Ectodermal cell (in vitro differentiated cells): ENCODE measurements at regions not wholly inside any gene's neighbourhood (a gene's known extent, or its start where the extent isn't known, plus 50 kb on each side); places are given as distances from the start of the nearest gene placed in this dataset.

Source experiments
- H3K27ac ChIP-seq: 2 replicates; pipeline ENCODE4 v1.7.0; 2013; ENCODE audit warnings: mild to moderate bottlenecking, low read depth, low read length; ENCODE audit not compliant: insufficient read depth, poor library complexity, severe bottlenecking
- H3K27me3 ChIP-seq: 2 replicates; pipeline ENCODE4 v1.7.0; 2013; ENCODE audit warnings: mild to moderate bottlenecking, low read length; ENCODE audit not compliant: insufficient read depth, control insufficient read depth, poor library complexity, severe bottlenecking
- H3K36me3 ChIP-seq: one replicate; pipeline ENCODE4 v1.7.0; 2013; ENCODE audit warnings: low read length; ENCODE audit not compliant: control insufficient read depth, insufficient read depth
- H3K4me1 ChIP-seq: one replicate; pipeline ENCODE4 v1.7.0; 2013; ENCODE audit warnings: low read length; ENCODE audit not compliant: control insufficient read depth, insufficient read depth
- H3K4me3 ChIP-seq: 2 replicates; pipeline ENCODE4 v1.7.0; 2013; ENCODE audit warnings: low read depth, low read length, control low read depth; ENCODE audit not compliant: insufficient read depth
- H3K9me3 ChIP-seq: 2 replicates; pipeline ENCODE4 v1.7.0; 2013; ENCODE audit warnings: mild to moderate bottlenecking, low read length, moderate library complexity; ENCODE audit not compliant: control insufficient read depth
- WGBS, 2 experiments: methylation state at CpG; one replicate each; pipeline ENCODE4 v1.1.7; 2013; ENCODE audit warnings: missing lambda C conversion rate in 2 of 2; 5-methylcytosine and 5-hydroxymethylcytosine counted together

- H3K36me3 ChIP-seq, result no peaks in the 10 kb centered on the region
- 3 to 13% methylated on average over 14 to 18 of the region's 18 CpGs for whole genome bisulfite sequencing, 2 experiments
- no peaks in the 10 kb centered on the region for H3K9me3 ChIP-seq
- H3K27ac ChIP-seq, result no peak overlapping the region
- peak overlapping the region; percentile 40 for H3K4me3 ChIP-seq
- peaks cover 63% of the 10 kb centered on the region for H3K27me3 ChIP-seq
- no peaks in the 10 kb centered on the region for H3K4me1 ChIP-seq
Observed at GRCh38 chr1:47508702-47509431, 71.0 kb downstream of the FOXD2 start.

DNA sequence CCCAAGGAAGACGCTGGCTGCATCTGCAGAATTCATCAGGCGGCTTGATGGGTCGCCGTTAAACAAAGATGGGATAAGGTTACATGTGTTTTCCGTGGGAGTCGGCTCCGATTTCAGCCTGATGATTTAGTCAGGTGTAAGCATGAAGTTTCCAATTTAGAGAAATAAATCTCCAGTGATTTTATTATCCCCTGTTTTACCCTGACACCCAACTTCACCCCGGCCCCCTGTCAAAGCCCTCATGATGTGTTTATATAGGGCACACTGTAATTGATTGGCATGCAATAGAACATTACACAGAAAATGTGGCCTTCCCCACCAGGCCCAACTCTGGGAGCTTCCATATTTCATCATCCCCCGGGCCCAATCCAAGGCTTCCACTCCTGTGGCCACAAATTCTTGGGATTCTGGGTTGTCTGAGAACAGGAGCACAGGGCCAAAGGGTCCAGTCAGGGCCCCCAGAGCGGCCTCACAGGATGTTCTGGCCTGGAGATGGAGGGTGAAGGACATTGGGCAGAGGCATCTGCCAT, 72.5 kb downstream of the FOXD2 start:
- Histone ChIP-seq H3K4me1 (no peaks in the 10 kb centered on the region), H3K27ac (no peak overlapping the region), H3K27me3 (peaks cover 60% of the 10 kb centered on the region), H3K9me3 (no peaks in the 10 kb centered on the region), H3K36me3 (no peaks in the 10 kb centered on the region), H3K4me3 (no peak overlapping the region)
- 84 to 87% methylated on average over 9 to 10 of the region's 10 CpGs for WGBS, 2 experiments

- no peak overlapping the region for H3K4me3 ChIP-seq
- no peaks in the 10 kb centered on the region for H3K4me1 ChIP-seq
- H3K27me3 ChIP-seq, result peaks cover 45% of the 10 kb centered on the region
- H3K36me3 ChIP-seq, result no peaks in the 10 kb centered on the region
- 94 to 97% methylated on average over 2 of the region's 2 CpGs for WGBS, 2 experiments
- H3K27ac ChIP-seq, result no peak overlapping the region
- H3K9me3 ChIP-seq, result no peaks in the 10 kb centered on the region
Observed at GRCh38 chr1:47511825-47512224, 74.0 kb downstream of the FOXD2 start.

- 91 to 97% methylated on average over 3 of the region's 3 CpGs for WGBS, 2 experiments
- no peak overlapping the region for H3K27ac ChIP-seq
- H3K36me3 ChIP-seq, result no peaks in the 10 kb centered on the region
- no peak overlapping the region for H3K4me3 ChIP-seq
- no peaks in the 10 kb centered on the region for H3K4me1 ChIP-seq
- peaks cover 30% of the 10 kb centered on the region for H3K27me3 ChIP-seq
- no peaks in the 10 kb centered on the region for H3K9me3 ChIP-seq
Observed at GRCh38 chr1:47513393-47513792, 75.5 kb downstream of the FOXD2 start.

DNA sequence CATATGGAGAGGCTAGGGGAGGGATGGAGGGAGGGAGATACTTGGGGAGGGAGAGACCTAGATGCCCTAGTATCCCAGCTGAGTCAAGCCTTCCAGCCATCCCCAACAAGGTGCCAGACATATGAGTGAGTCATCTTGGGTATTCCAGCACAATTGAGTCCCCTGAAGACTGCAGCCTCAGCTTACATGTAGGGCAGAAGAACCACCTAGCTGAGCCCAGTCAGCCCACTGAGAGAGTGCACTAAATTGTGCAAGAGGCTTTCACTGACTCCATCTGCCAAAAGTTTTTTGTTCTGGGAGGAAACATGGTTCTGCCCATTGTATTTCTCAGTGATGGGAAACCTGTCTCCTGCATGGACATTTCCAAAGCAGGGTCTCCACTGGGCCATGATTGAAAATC, 76.4 kb downstream of the FOXD2 start:
- Histone ChIP-seq H3K27ac (no peak overlapping the region), H3K27me3 (peaks cover 21% of the 10 kb centered on the region), H3K4me3 (no peak overlapping the region), H3K36me3 (no peaks in the 10 kb centered on the region), H3K4me1 (no peaks in the 10 kb centered on the region), H3K9me3 (no peaks in the 10 kb centered on the region)

DNA sequence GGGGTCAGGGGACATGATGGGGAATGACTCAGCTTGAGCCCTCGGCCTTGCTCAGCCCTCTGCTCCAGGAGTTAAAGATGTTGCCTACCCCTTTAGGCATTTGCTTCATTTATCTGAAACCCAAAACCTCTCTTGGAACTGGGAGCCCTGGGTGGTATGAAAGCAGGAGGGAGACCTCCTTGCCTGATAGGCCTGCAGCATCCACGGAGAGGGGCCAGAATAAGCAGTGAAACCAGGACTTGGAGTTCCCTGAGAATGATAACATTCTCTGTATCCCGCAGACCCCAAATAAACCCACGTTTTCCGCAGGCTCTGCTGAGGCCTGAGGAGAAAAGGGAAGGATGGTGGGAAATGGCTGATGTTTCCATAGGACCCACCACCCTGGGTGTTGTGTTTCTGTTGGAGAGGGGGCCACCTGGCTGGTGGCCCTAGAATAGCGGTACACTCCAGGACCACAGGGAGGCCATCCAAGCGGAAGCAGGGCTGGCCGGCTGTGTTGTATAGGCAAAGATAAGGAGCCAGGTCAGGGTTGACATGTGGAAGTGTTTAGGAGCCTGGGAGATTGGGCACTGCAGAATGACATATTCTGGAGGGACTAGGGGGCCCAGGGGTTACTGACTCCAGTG, 77.4 kb downstream of the FOXD2 start:
- 87 to 90% methylated on average over 8 of the region's 8 CpGs for WGBS, 2 experiments
- H3K27me3 ChIP-seq, result peaks cover 12% of the 10 kb centered on the region
- no peak overlapping the region for H3K27ac ChIP-seq
- H3K4me1 ChIP-seq, result no peaks in the 10 kb centered on the region
- no peaks in the 10 kb centered on the region for H3K36me3 ChIP-seq
- no peak overlapping the region for H3K4me3 ChIP-seq
- H3K9me3 ChIP-seq, result no peaks in the 10 kb centered on the region

DNA sequence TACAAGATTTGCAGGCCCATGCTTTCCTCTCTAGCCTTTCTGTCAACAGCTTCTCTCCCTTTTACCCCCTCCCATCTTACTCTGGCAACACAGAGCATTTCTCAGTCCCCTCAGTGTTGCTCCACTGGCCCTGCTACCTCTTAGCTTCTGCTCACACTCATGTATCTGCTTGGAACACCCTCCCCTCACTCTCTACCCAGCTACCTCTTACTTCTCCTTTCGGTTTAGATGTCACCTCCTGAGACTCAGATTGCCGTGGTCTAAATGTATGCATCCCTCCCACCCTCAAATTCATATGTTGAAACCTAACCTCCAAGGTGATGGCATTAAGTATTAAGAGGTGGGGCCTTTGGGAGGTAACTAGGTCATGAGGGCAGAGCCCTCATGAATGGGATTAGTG, 80.1 kb downstream of the FOXD2 start:
- no peak overlapping the region for H3K4me3 ChIP-seq
- 82 to 93% methylated on average over 2 of the region's 2 CpGs for WGBS, 2 experiments
- no peaks in the 10 kb centered on the region for H3K4me1 ChIP-seq
- H3K27ac ChIP-seq, result no peak overlapping the region
- H3K27me3 ChIP-seq, result no peaks in the 10 kb centered on the region
- H3K9me3 ChIP-seq, result no peaks in the 10 kb centered on the region
- no peaks in the 10 kb centered on the region for H3K36me3 ChIP-seq

GRCh38 chr1:47519491-47519890, 81.6 kb downstream of the FOXD2 start:
- no peak overlapping the region for H3K27ac ChIP-seq
- no peaks in the 10 kb centered on the region for H3K27me3 ChIP-seq
- no peak overlapping the region for H3K4me3 ChIP-seq
- 97% methylated on average over 4 of the region's 4 CpGs for WGBS, 2 experiments
- H3K36me3 ChIP-seq, result no peaks in the 10 kb centered on the region
- no peaks in the 10 kb centered on the region for H3K9me3 ChIP-seq
- H3K4me1 ChIP-seq, result no peaks in the 10 kb centered on the region

GRCh38 chr1:47519971-47520370, 82.1 kb downstream of the FOXD2 start:
- H3K36me3 ChIP-seq, result no peaks in the 10 kb centered on the region
- no peak overlapping the region for H3K27ac ChIP-seq
- no peaks in the 10 kb centered on the region for H3K4me1 ChIP-seq
- no peaks in the 10 kb centered on the region for H3K27me3 ChIP-seq
- 90 to 94% methylated on average over 3 of the region's 3 CpGs for WGBS, 2 experiments
- H3K9me3 ChIP-seq, result no peaks in the 10 kb centered on the region
- H3K4me3 ChIP-seq, result no peak overlapping the region

GRCh38 chr1:47521034-47521881, 83.4 kb downstream of the FOXD2 start:
- Histone ChIP-seq H3K9me3 (no peaks in the 10 kb centered on the region), H3K27ac (no peak overlapping the region), H3K27me3 (no peaks in the 10 kb centered on the region), H3K4me3 (no peak overlapping the region), H3K36me3 (no peaks in the 10 kb centered on the region), H3K4me1 (no peaks in the 10 kb centered on the region)
- 90 to 91% methylated on average over 11 of the region's 11 CpGs for WGBS, 2 experiments
